SK-N-SH treated with all-trans-retinoic acid at 6 μM for 48 hours (cell line): ENCODE measurements at regions not wholly inside any gene's neighbourhood (a gene's known extent, or its start where the extent isn't known, plus 50 kb on each side); places are given as distances from the start of the nearest gene placed in this dataset.

Experiments used
- ARNTL ChIP-seq: fragments of 450-650 bp; formaldehyde crosslinking; IDR thresholded peaks from 2 replicates; pipeline ENCODE4 v1.5.0; 2020; ENCODE audit warnings: low read depth, mild to moderate bottlenecking, moderate library complexity, borderline replicate concordance
- BACH2 ChIP-seq: fragments of 250-450 bp; sonication (Bioruptor Pico); IDR thresholded peaks from 2 replicates; pipeline ENCODE4 v1.9.0; 2021; ENCODE audit warnings: mild to moderate bottlenecking, borderline replicate concordance
- CREB5 ChIP-seq: fragments of 250-450 bp; sonication (Bioruptor Pico); IDR thresholded peaks from 2 replicates; pipeline ENCODE4 v1.5.1; 2020; ENCODE audit warnings: low read depth, mild to moderate bottlenecking, moderate library complexity
- CSDC2 ChIP-seq: fragments of 250-450 bp; sonication (Bioruptor Pico); IDR thresholded peaks from 2 replicates; pipeline ENCODE4 v1.5.0; 2020; ENCODE audit warnings: mild to moderate bottlenecking, moderate library complexity
- ISL1 ChIP-seq: fragments of 250-450 bp; sonication (Bioruptor Pico); IDR thresholded peaks from 2 replicates; pipeline ENCODE4 v2.1.2; 2022; ENCODE audit warnings: mild to moderate bottlenecking, moderate library complexity
- RARB ChIP-seq: fragments of 250-450 bp; sonication (Bioruptor Pico); IDR thresholded peaks from 2 replicates; pipeline ENCODE4 v1.8.0; 2021; ENCODE audit warnings: mild to moderate bottlenecking, moderate library complexity
- TOX ChIP-seq: fragments of 250-450 bp; sonication (Bioruptor Pico); IDR thresholded peaks from 2 replicates; pipeline ENCODE4 v1.8.0; 2021; ENCODE audit warnings: mild to moderate bottlenecking, moderate library complexity, borderline replicate concordance
- ZFP3 ChIP-seq: fragments of 250-450 bp; sonication (Bioruptor Pico); IDR thresholded peaks from 2 replicates; pipeline ENCODE4 v1.5.0; 2020; ENCODE audit warnings: mild to moderate bottlenecking, moderate library complexity
- ZFP30 ChIP-seq: fragments of 450-650 bp; formaldehyde crosslinking; IDR thresholded peaks from 2 replicates; pipeline ENCODE4 v1.5.0; 2022; ENCODE audit warnings: mild to moderate bottlenecking, moderate library complexity
- ZNF565 ChIP-seq: fragments of 450-650 bp; formaldehyde crosslinking; conservative IDR thresholded peaks from 2 replicates; pipeline ENCODE4 v1.5.0; 2020; ENCODE audit warnings: low read depth, mild to moderate bottlenecking, moderate library complexity
- ZNF70 ChIP-seq: fragments of 450-650 bp; formaldehyde crosslinking; IDR thresholded peaks from 2 replicates; pipeline ENCODE4 v1.5.0; 2020; ENCODE audit warnings: mild to moderate bottlenecking, moderate library complexity
- ZNF8 ChIP-seq: fragments of 450-650 bp; formaldehyde crosslinking; IDR thresholded peaks from 2 replicates; pipeline ENCODE4 v1.5.0; 2020; ENCODE audit warnings: mild to moderate bottlenecking, moderate library complexity
- TF ChIP-seq, protein P1 (sequence below): fragments of 250-450 bp; sonication (Bioruptor Pico); IDR thresholded peaks from 2 replicates; pipeline ENCODE4 v1.8.0; 2020; ENCODE audit warnings: mild to moderate bottlenecking, moderate library complexity, borderline replicate concordance

DNA sequence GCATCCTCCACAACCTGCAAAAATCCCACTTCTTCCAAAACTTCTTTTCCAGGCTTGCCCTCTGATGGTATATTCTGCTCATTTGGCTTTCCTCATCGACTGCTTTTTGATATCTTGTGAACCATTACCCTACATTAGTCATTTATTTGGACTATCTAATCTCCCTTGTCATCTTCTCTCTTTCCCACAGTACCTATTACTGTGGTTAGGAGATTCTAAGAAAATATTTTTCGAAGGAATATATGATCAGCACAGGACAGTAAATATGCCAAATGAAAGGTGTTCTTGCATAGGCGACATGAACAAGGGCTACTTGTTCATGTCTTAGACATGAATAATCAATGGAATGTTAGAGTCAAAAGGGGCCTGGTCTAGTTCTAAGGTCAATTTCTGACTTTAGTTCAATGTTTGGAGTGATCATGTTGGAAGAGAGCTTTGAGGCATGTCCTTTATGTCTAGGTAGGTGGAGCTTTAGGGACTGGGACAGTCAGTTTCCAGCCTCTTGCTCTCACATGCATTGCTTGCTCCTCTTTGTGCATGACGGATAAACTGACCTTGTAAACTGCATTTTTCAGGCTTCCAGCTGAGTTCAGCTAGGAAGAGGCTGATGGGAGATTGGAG lies 243.4 kb upstream of the RPS23 start:
- TF ChIP-seq ZFP3 (CRISPR knock-in tag) (no peak), BACH2 (CRISPR knock-in tag) (no peak), ZNF70 (no peak), ISL1 (CRISPR knock-in tag) (no peak), ZFP30 (no peak), RARB (no peak), TOX (no peak), ZNF565 (CRISPR knock-in tag) (no peak), CSDC2 (CRISPR knock-in tag) (no peak), ZNF8 (CRISPR knock-in tag) (no peak), CREB5 (no peak), ARNTL (CRISPR knock-in tag) (no peak)
- TF ChIP-seq, protein P1, sequence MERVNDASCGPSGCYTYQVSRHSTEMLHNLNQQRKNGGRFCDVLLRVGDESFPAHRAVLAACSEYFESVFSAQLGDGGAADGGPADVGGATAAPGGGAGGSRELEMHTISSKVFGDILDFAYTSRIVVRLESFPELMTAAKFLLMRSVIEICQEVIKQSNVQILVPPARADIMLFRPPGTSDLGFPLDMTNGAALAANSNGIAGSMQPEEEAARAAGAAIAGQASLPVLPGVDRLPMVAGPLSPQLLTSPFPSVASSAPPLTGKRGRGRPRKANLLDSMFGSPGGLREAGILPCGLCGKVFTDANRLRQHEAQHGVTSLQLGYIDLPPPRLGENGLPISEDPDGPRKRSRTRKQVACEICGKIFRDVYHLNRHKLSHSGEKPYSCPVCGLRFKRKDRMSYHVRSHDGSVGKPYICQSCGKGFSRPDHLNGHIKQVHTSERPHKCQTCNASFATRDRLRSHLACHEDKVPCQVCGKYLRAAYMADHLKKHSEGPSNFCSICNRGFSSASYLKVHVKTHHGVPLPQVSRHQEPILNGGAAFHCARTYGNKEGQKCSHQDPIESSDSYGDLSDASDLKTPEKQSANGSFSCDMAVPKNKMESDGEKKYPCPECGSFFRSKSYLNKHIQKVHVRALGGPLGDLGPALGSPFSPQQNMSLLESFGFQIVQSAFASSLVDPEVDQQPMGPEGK, result no peak
